Smooth muscle cell (in vitro differentiated cells): ENCODE measurements at regions not wholly inside any gene's neighbourhood (a gene's known extent, or its start where the extent isn't known, plus 50 kb on each side); places are given as distances from the start of the nearest gene placed in this dataset.

Experiments used
- DNase-seq: peaks from one replicate; lab custom pipeline; 2025; ENCODE audit not compliant: unreplicated experiment; lab: John Stamatoyannopoulos, UW
- H2AFZ ChIP-seq: fragments of 200-600 bp; sonication (generic); 2 replicates; pipeline ENCODE4 v1.6.0; 2016; ENCODE audit warnings: antibody characterized with exemption, low read depth, mild to moderate bottlenecking
- H3F3A ChIP-seq: fragments of 200-600 bp; sonication (generic); 2 replicates; pipeline ENCODE4 v1.6.0; 2017; ENCODE audit warnings: antibody characterized with exemption, low read depth
- H3K27ac ChIP-seq: fragments of 200-600 bp; sonication (generic); 2 replicates; pipeline ENCODE4 v1.5.1; 2016; ENCODE audit warnings: low read depth, mild to moderate bottlenecking
- H3K27me3 ChIP-seq: fragments of 200-600 bp; sonication (generic); 2 replicates; pipeline ENCODE4 v1.6.1; 2016; ENCODE audit warnings: low read depth, mild to moderate bottlenecking
- H3K36me3 ChIP-seq: fragments of 200-600 bp; sonication (generic); 2 replicates; pipeline ENCODE4 v1.5.1; 2016; ENCODE audit warnings: low read depth
- H3K4me1 ChIP-seq: fragments of 200-600 bp; sonication (generic); 2 replicates; pipeline ENCODE4 v1.5.1; 2016; ENCODE audit warnings: low read depth
- H3K4me2 ChIP-seq: fragments of 200-600 bp; sonication (generic); 2 replicates; pipeline ENCODE4 v1.6.0; 2016; ENCODE audit warnings: mild to moderate bottlenecking
- H3K4me3 ChIP-seq: fragments of 200-600 bp; sonication (generic); 2 replicates; pipeline ENCODE4 v1.5.1; 2016; ENCODE audit warnings: mild to moderate bottlenecking
- H3K79me2 ChIP-seq: fragments of 200-600 bp; sonication (generic); 2 replicates; pipeline ENCODE4 v1.6.0; 2016; ENCODE audit warnings: low read depth, mild to moderate bottlenecking
- H3K9ac ChIP-seq: fragments of 200-600 bp; sonication (generic); 2 replicates; pipeline ENCODE4 v1.6.0; 2016; ENCODE audit warnings: low read depth
- H3K9me3 ChIP-seq: fragments of 200-600 bp; sonication (generic); replicated peaks from 2 replicates; pipeline ENCODE4 v1.5.1; 2016; ENCODE audit warnings: low read depth
- H4K20me1 ChIP-seq: fragments of 200-600 bp; sonication (generic); 2 replicates; pipeline ENCODE4 v1.6.0; 2016; ENCODE audit warnings: low read depth
- CTCF ChIP-seq: fragments of 200-600 bp; sonication (generic); IDR thresholded peaks from 2 replicates; pipeline ENCODE4 v1.5.1; 2017; ENCODE audit warnings: borderline replicate concordance, mild to moderate bottlenecking, antibody characterized with exemption; ENCODE audit not compliant: insufficient read depth, poor library complexity, severe bottlenecking
- WGBS: methylation state at CpG from one replicate; pipeline ENCODE4 v1.1.7; 2016; ENCODE audit warnings: low lambda C conversion rate; 5-methylcytosine and 5-hydroxymethylcytosine counted together

DNA sequence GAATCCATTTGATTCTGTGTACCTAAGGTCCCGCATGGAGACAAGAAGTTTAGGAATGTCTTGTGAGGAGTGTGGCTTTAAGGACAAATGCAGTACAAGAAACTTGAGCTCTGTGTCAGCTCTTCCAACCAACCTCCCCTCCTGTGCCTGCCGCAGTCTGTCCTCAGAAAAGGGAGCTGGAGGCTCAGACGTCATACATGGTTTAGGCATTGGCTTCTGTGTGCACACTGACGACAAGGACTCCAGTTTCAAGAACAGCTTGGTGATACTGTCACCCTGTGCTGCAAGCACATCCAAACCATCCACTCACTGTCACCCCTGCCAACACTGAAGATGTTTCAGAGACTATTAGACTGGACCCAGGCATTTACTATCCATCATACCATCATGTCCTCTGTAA, 470.4 kb downstream of the IRS1 start:
- DNase-seq = no peak
- Histone ChIP-seq H3K79me2 (no peaks in the 10 kb centered on the region), H2AFZ (no peak overlapping the region), H4K20me1 (no peaks in the 10 kb centered on the region), H3K4me2 (no peak overlapping the region), H3K9me3 (no peaks in the 10 kb centered on the region), H3K36me3 (no peaks in the 10 kb centered on the region), H3K4me1 (no peaks in the 10 kb centered on the region), H3K27ac (no peak overlapping the region), H3F3A (no peaks in the 10 kb centered on the region), H3K27me3 (no peaks in the 10 kb centered on the region), H3K9ac (no peak overlapping the region), H3K4me3 (no peak overlapping the region)
- TF ChIP-seq CTCF = no peak
- WGBS = 93% methylated on average over 4 of the region's 4 CpGs

- Histone ChIP-seq H3K4me3 (no peak overlapping the region), H3K9ac (no peak overlapping the region), H4K20me1 (no peaks in the 10 kb centered on the region), H2AFZ (no peak overlapping the region), H3K27me3 (no peaks in the 10 kb centered on the region), H3K4me2 (no peak overlapping the region), H3K36me3 (no peaks in the 10 kb centered on the region), H3F3A (no peaks in the 10 kb centered on the region), H3K4me1 (no peaks in the 10 kb centered on the region), H3K27ac (no peak overlapping the region), H3K79me2 (no peaks in the 10 kb centered on the region), H3K9me3 (no peaks in the 10 kb centered on the region)
- no peak for TF ChIP-seq CTCF
- WGBS = 89% methylated on average over 4 of the region's 4 CpGs
- DNase-seq = no peak
Observed at GRCh38 chr2:226327830-226328229, 471.8 kb downstream of the IRS1 start.

GRCh38 chr2:226325526-226325925, 474.1 kb downstream of the IRS1 start:
- no peaks in the 10 kb centered on the region for H3K27me3 ChIP-seq
- no peaks in the 10 kb centered on the region for H3K36me3 ChIP-seq
- H3K9me3 ChIP-seq = no peaks in the 10 kb centered on the region
- H3F3A ChIP-seq = no peaks in the 10 kb centered on the region
- H2AFZ ChIP-seq = no peak overlapping the region
- no peak for DNase-seq
- H3K9ac ChIP-seq = no peak overlapping the region
- no peaks in the 10 kb centered on the region for H3K79me2 ChIP-seq
- no peak overlapping the region for H3K4me2 ChIP-seq
- H3K4me1 ChIP-seq = no peaks in the 10 kb centered on the region
- no peak for TF ChIP-seq CTCF
- no peaks in the 10 kb centered on the region for H4K20me1 ChIP-seq
- no peak overlapping the region for H3K27ac ChIP-seq
- H3K4me3 ChIP-seq = no peak overlapping the region

- H3K27me3 ChIP-seq = no peaks in the 10 kb centered on the region
- TF ChIP-seq CTCF = no peak
- H3K9me3 ChIP-seq = no peaks in the 10 kb centered on the region
- H3F3A ChIP-seq = no peaks in the 10 kb centered on the region
- no peak for DNase-seq
- H4K20me1 ChIP-seq = no peaks in the 10 kb centered on the region
- 97% methylated on average over 6 of the region's 6 CpGs for WGBS
- H3K9ac ChIP-seq = no peak overlapping the region
- no peak overlapping the region for H3K4me3 ChIP-seq
- no peak overlapping the region for H3K27ac ChIP-seq
- H3K4me1 ChIP-seq = no peaks in the 10 kb centered on the region
- H3K79me2 ChIP-seq = no peaks in the 10 kb centered on the region
- no peak overlapping the region for H2AFZ ChIP-seq
- no peaks in the 10 kb centered on the region for H3K36me3 ChIP-seq
- H3K4me2 ChIP-seq = no peak overlapping the region
Observed at GRCh38 chr2:226320076-226320948, 479.3 kb downstream of the IRS1 start.
